CD1c-positive myeloid dendritic cell (primary cell): ENCODE measurements at regions not wholly inside any gene's neighbourhood (a gene's known extent, or its start where the extent isn't known, plus 50 kb on each side); places are given as distances from the start of the nearest gene placed in this dataset.

Experiments
- DNase-seq: peaks from one replicate; pipeline ENCODE4 v3.0.0-alpha.2; 2016; ENCODE audit errors: extremely low spot score

DNA sequence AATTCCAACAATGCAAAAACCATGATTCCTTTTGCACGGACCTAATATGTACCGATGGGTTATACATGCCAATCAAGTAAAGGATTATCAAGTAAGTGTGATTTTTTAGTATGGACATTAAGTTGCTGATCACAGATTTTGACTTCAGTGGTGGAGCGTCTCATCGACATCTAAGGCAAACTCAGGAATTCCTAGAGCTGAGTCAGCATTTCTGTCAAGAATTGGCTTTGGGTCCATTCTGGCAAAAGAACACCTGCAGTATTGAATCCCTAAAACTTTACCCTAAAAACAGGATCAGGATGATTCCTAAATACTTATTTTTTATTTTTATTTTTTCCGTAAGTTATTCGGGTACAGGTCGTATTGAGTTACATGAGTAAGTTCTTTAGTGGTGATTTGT lies 83.6 kb downstream of the HPGD start:
- no peak for DNase-seq

DNA sequence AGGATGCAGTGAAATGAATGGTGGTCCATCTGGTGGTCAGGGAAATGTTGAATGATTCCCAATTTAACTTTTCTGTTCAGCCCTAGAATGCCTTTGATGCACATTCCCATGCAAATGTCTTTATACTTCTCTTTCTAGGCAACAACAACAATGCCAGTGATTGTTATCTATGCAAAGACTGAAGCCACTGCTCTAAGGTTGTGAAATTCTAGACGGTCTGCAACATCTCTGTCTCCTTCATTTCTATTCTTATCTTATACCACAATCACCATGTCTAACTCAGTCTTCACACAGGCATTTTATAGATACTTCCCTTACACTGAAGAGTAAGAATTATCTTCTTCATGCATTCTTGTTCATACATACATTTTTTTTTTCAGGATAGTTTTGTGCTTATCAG lies 84.5 kb downstream of the HPGD start:
- DNase-seq: no peak

DNA sequence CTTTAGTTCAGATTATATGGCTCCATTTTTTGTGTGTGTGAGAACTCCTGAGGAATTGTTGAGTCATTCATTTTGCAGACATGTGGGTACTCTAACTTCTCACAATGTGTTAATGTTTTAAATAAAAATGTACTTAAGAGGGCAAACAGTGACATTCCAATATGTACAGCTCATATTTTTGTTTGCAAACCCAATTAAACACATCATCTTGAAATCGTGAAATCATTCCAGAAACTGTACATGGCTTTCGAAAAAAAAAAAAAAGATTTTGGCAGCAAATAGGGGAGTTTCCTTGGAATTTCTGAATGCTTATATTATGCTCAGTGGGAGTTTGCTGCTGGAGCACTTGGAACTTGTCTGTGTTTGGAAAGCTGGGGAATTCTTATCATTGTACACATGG lies 85.0 kb downstream of the HPGD start:
- DNase-seq: no peak

DNA sequence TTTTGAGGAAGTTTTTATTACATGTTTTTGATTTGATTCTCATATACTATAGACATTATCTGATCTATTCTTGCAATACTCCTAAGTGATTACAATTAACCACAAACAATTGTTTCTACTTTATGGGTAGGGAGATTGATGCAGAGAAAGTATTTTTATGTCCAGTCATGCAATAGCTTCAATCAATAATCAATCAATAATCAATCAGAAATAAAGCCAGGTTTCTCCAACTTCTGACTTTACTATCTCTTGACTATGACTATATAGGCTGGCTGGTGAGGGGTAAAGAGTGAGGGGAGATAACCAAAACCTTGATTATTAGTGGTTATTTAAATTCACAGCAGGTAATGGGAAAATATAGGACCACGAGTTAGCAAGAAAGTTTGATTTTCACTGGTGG lies 85.9 kb downstream of the HPGD start:
- DNase-seq: no peak

DNA sequence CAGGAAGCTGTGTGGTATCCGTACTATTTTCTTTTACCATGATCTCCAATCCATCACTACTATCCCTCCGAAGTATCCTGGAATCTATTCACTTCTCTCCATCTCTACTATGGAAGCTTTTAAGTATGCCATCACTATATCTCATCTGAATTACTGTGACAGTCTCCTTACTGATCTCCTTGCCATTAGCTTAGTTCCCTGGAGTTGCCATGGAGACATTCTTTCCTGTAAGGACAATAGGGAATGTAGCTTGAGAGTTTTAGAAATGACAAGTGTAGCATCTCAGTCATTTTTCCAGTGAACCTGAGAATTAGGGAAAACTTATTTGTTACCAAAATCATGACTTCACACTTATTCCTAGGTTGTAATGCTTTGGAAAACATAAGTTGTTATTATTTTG lies 86.3 kb downstream of the HPGD start:
- DNase-seq: no peak

DNA sequence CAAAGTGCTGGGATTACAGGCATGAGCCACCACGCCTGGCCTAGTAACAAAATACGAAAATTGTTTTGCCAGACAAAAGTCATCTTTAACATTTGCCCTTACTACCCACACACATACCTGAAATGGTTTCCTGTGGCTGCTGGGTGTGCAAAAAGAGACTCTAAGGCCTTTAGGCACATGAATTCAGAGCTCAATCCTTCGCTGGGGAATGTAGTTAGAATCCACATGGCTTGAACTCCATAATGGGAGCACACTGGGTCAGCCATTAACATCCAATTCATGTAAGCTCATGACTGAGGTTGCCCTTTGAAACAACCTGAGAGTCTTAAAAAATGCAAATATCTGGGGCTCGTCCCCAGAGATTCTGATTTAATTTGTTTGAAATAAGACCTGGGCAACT lies 87.8 kb downstream of the HPGD start:
- DNase-seq: no peak

DNA sequence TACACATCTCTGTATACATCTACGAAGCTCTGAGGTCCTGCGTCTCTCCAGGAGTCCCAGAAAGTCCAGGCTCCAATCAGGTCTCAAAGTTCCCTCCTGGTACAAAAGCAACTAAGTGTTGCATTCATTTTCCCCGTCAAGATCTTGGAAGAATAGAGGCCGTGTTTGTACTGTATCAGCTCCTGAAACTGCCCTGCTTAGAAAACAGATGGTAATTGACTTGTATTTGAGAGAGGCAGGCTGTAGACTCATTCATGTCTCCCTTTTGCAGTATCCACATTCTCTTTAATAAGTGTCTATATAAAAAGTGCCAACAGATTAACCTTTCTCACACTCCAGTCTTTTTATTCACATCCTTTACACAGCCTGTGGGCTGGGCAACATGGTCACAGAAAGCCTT lies 91.7 kb downstream of the HPGD start:
- no peak for DNase-seq

DNA sequence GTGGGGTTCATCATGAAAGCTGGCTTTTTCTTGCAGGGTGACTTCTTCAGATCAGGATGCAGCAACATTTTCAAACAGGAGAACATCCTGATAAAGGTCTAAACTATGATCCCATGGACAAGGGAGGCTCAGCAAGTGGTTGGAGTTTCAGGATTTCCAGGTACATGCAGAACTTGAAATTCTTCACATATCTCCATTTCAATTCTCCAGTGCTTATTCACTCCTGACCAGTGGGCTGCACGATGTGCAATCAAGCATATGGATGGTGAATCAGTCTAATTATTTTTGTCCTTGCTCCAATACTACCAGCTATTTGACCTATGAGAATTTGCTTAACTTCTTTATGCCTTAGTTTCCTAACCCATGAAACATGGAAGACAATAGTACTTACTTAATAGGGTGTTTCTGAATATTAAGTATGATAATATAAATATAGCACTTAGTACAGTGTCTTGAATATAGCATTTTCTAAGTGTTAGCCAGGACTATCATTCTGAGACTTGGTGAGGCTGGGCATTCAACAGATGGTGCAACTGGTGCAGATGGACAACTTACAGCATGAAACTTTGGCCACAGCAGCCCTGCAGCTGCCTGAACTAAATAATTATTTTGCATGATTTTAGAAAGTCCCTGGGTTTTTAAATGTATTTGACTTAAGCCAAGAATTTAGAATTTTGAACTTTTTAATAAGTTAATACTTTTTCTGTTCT lies 92.4 kb downstream of the HPGD start:
- DNase-seq: no peak

DNA sequence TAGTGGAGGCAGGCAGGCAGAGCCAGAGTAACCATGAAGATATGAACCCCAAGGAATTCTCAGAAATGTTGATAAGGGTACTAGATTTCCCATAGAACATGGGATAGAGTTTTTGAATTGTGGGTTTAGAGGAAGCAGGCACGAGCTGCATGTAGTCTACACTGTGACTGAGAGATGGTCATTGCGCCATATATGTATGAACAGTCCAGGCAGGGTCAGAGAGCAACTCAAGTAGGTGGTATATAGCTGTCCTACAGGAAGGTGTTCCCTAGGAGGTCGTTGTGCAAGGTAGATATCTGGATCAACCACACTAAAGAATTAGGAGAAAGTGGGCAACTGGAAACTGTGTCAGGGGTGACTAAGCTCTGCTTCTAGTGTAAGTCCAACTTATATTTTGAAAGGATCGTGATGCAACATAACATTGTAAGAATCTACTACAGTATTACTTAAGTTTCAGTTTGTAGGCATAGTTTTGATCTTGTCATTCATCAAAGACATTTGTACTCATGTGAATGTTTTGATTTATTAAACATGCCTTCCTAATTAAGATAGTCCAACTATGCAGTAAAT lies 94.6 kb downstream of the HPGD start:
- peak; percentile 5 for DNase-seq

DNA sequence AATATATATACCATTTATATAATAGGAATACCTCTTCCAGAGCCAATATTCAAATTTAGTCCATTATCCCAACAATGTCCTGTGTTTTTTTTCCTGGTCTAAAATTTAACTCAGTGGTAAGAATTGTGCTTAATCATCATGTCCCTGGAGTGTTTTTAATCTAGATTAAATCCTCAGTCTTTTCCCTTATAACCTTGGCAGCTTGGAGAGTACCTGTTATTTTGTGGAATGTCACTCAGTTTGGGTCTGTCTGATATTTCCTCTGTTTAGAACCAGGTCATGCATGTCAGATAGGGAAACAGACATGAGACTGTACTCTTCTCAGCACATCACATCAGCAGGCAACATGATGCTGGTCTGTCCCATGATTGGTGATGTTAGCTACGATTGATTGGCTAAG lies 96.6 kb downstream of the HPGD start:
- DNase-seq: no peak

DNA sequence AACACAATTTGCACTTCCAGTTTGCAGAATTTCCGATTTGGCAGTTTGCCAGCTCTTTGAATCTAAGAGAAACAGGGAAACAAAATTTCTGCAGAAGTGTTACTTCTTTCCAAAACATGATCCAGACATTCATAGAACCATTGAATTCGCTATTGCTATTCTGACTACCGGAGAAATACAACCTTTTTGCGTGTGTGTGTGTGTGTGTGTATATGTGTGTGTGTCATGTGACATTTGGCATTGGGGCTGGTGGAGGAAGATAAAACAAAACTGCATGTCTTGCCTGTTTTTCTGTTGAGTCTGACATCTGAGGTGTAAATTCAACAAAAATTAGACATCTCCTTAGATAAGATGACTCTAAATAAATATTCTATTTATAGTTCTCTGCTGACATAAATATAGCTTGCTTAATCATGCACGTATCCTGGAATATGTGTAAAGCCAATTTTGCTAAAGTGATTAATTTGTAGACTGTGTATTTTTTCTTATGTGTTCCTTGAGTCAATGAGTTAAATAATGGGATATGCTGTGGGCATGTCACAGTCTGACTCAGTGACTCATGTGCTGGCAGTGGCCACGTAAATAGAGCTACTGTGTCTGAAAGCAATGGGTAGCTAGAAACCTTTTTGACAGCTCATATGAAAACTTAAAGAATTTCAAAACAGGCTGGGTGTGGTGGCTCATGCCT lies 98.9 kb downstream of the HPGD start:
- DNase-seq: peak; percentile 79

DNA sequence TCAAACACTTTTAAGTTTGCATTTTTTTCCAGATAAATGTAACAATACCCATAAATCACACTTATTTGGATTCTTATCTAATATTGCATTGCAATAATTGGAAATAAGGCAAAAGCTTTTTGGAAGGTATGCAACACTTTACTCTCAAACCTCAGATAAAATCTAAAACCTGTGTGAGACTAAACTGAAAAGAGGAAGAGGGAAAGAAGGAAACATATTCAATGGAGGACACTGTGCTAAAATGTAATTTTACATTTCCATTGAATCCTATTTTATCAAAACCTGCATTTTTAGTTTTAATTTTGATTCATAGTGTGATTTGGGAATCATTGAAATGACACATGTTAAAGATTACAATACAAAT lies 99.4 kb downstream of the HPGD start:
- DNase-seq: no peak

DNA sequence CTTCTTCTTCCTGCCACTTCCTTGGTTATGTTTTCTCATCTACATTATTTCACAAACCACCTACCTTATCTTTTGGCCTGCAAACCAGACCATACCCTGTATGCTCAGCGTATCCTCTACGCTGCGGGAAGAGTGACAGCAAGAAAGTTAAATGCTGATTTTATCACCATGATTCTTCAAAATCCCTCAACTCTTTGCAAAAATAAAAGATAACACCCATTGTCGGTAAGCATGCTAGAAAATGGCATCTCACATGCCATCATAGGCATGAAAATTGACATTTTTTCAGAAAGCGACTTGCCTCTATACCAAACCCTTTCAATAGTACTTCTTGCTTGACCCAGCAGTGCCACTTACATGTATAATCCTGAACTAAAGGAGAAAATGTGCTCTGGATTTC lies 102.0 kb downstream of the HPGD start:
- DNase-seq: no peak

DNA sequence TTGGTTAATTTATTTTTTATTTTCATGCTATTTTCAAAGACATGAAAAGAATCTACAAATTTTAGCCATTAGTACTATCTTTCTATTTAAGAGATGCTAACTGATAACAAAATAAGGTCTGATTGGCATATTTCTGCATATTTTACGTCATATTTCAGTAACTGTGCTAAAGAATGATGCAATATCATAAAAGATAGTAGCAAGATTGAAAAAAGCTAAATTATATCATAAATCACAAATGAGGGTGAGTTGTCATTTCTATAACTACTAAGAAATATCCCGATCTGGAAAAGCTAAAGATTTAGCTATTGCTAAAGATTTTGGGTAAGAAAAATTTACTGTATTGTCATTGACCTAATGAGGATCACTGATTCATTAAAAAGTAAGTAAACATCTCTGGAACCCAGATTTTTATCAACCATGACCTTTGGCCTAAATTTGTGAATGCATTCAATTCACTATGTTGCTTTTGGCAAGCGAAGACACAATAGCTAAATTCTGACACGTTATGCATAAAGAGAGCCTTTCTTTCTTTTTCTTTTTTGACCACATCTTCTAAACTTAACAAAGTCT lies 103.6 kb downstream of the HPGD start:
- DNase-seq: no peak

DNA sequence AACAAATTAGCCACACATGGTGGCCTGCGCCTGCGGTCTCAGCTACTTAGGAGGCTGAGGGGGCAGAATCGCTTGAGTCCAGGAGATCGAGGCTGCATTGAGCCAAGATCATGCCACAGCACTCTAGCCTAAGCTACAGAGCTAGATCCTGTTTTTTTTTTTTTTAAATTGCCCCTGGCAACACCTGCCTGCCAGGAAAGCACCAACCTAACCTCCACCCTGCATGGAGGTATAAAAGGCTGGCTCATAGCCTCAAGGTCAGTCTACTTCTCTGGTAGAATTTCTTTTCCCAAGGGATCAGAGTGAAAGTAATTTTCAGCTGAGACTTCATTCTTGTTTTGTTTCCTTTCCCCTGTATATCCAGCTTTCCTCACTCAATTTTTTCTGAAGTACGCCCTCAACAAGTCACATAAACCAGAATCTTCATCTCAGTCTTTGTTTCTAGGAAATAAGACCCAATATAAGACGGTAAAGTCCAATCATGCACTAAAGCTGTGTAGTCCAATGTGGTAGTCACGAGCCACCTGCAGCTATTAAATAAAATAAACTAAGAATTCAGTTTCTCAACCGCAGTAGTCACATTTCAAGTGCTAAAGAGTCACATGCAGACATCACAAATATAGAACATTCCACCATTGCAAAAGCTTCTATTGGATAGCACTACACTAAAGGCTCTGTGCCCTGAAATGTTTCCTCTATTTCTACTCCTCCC lies 113.3 kb downstream of the HPGD start:
- DNase-seq: no peak

DNA sequence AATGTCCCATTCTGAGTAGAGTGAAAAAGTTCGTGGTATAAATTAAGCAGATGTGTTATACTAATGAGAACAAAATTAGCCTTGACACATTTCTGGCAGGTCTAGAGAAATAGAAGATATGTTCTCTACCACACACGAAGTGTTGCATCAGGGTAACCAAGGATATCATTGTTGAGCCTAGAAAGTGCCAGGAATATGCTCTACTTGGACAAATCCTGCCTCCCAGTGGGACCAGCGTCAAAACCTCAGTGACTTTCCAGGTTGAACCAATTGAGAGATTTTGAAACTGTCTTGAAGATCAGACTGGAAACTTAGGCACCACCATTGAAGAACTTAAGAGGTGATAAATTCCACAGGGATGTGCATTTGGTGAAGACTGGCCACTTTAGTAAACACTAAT lies 115.9 kb downstream of the HPGD start:
- DNase-seq: no peak

DNA sequence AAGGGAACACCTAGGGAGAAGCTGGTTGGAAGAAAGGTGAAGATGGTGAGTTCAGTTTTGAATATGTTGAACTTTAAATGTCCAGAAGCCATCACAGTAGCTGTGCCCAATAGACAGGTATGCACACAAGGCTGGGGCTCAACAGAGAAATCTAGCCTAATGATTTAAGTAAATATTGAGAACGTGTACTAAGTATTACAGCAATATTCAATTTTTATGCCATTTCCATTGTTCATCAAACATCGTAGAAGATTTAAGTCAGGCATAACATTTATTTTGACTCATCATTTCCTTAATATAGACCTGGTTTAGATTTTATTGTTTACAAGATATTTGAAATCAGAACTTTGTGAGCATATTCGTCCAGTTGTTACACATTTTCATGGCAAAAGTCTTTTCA lies 116.4 kb downstream of the HPGD start:
- DNase-seq: no peak

DNA sequence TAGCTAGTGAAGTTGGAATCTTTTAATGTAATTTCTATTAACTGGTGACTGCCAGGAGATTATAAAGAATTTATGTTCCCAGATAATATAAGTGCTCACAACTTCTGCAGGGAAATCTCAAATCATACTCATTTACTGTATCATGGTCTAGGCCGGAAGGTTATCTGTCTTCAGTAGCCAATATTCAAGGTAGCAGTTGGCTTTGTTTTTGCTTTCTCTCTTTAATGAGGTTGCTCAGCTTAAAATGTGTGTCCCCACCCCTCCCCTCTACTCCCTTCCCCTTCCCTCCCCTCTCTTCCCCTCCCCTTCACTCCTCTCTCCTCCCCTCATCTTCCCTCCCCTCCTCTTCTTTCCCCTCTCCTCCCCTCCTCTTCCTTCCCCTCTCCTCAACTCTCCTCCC lies 117.6 kb downstream of the HPGD start:
- no peak for DNase-seq

DNA sequence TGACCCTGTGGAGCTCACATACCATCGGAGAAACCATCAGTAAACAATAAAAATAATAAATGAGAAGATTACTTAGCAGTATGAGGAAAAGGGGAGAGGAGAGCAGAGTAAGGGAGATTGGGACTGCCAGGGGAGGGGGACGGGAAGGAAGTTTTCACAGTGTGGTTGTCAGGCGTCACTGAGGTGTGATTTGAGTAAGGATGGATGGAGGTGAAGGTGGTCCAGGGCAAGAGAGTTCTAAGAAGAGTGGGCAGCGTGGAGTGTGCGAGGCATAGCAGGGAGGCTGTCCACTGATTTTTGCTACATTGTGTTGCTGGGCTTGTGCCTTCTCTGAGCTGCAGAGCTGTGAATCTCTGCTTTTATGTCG lies 119.1 kb downstream of the HPGD start:
- no peak for DNase-seq

DNA sequence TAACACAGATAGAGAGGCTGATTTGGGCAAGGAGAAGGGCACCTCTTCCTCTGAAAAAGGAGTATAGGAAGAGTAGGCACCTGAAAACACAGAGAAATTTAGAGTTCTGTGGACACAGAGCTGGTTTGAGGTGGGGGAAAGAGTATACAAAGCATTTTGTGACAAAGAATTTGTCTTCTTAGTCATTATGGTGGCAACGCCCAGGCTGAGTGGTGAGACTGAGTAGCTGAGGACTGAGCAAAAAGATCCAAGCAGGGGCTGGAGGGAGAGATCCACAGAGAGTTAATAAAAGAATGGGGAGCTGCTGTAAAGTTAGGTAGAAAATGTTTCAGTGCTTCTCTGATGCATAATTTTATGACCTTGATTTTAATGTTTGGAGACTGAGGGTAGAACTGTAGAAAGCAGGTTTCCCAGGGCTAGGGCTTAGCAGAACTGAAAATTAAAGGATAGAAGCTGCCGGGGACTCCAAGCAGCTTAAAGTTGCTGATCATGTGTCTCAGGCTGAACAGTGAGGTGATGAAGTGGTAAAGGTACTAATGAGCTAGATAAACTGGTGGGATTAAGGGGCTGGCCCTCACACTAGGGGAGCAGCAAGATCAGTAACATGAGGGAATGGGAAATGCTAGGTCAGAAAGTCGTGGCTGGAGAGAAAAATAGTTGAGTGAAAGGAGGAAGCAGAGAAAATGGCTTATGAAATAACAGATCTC lies 118.9 kb downstream of the CEP44 start:
- DNase-seq: no peak

DNA sequence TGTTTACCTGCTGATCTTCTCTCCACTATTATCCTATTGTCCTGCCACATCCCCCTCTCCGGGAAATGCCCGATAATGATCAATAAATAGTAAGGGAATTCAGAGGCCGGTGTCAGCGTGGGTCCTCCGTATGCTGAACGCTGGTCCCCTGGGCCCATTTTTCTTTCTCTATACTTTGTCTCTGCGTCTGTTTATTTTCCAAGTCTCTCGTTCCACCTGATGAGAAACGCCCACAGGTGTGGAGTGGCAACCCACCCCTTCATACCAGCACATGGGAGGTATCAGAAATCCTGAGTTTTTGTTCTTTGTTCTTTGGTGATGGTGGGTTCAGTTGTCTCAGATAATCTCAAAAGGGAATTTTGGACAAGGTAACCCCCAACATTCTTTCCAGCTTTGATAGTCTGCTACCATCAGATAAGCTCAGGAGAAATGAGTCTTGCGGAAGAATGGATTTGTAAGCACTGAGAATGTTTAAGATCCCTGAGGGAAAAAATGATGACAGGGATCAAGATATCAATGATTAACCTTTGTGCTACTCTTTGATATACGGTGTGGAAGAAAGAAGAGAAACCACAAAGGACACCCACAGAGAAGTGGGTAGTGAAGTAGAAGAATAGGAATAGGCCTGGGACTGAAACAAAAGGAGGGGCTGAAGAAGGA lies 117.9 kb downstream of the CEP44 start:
- DNase-seq: no peak
